ENCODE measurements at regions not wholly inside any gene's neighbourhood (a gene's known extent, or its start where the extent isn't known, plus 50 kb on each side); places are given as distances from the start of the nearest gene placed in this dataset.

DNA sequence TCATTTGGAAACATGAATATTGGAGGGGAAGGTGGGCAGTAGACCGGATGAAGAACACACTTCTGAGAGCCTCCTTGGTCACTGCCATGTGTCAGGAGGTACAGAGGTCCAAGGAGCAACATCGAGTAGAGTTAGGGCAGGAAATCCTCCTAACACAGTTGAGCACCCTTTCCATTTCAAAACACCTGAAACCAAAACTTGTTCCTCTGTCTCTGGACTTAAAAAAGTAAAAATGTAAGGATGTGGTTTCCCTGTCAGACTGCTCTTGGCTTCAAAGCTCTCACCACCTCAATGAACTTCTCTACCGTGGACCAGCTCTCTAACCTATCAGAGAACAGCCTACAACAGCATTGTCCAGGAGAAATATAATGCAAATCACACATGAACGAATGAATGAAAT, 573.9 kb downstream of the NOVA1 start:
- Histone ChIP-seq H3K9me2 (ENCODE audit: insufficient read depth, low read length) (no peaks in the 10 kb centered on the region), H3K4me3 (ENCODE audit: low read length) (no peak overlapping the region), H3K4me2 (ENCODE audit: low read length) (no peak overlapping the region), H4K20me1 (ENCODE audit: insufficient read depth) (no peaks in the 10 kb centered on the region), H3K9me3 (ENCODE audit: low read length) (no peaks in the 10 kb centered on the region), H3K27ac (ENCODE audit: low read length) (no peak overlapping the region), H3K36me3 (ENCODE audit: insufficient read depth, low read length) (no peaks in the 10 kb centered on the region), H2AFZ (ENCODE audit: low read depth, low read length) (no peak overlapping the region), H3K79me2 (replicated peaks; ENCODE audit: insufficient read depth, low read length) (no peaks in the 10 kb centered on the region), H3K27me3 (ENCODE audit: insufficient read depth, low read depth, low read length) (no peaks in the 10 kb centered on the region), H3F3A (ENCODE audit: insufficient read depth, low read length, poor library complexity, severe bottlenecking) (no peaks in the 10 kb centered on the region), H3K9ac (ENCODE audit: low read length) (no peak overlapping the region)
- TF ChIP-seq POLR2AphosphoS5 (IDR thresholded peaks at IDR 0.05) (no peak), MXI1 (conservative IDR thresholded peaks at IDR 0.05; ENCODE audit: poor library complexity, severe bottlenecking) (no peak), SMC3 (conservative IDR thresholded peaks at IDR 0.05; ENCODE audit: poor library complexity) (no peak), TAF1 (IDR thresholded peaks at IDR 0.05; ENCODE audit: low read depth) (no peak), EP300 (conservative IDR thresholded peaks at IDR 0.05; ENCODE audit: poor library complexity, severe bottlenecking) (no peak), RAD21 (conservative IDR thresholded peaks at IDR 0.05) (no peak), EZH2 (IDR thresholded peaks at IDR 0.05; ENCODE audit: borderline replicate concordance, insufficient read depth, low read length, poor library complexity, severe bottlenecking) (no peak)
- TF ChIP-seq, protein P1, sequence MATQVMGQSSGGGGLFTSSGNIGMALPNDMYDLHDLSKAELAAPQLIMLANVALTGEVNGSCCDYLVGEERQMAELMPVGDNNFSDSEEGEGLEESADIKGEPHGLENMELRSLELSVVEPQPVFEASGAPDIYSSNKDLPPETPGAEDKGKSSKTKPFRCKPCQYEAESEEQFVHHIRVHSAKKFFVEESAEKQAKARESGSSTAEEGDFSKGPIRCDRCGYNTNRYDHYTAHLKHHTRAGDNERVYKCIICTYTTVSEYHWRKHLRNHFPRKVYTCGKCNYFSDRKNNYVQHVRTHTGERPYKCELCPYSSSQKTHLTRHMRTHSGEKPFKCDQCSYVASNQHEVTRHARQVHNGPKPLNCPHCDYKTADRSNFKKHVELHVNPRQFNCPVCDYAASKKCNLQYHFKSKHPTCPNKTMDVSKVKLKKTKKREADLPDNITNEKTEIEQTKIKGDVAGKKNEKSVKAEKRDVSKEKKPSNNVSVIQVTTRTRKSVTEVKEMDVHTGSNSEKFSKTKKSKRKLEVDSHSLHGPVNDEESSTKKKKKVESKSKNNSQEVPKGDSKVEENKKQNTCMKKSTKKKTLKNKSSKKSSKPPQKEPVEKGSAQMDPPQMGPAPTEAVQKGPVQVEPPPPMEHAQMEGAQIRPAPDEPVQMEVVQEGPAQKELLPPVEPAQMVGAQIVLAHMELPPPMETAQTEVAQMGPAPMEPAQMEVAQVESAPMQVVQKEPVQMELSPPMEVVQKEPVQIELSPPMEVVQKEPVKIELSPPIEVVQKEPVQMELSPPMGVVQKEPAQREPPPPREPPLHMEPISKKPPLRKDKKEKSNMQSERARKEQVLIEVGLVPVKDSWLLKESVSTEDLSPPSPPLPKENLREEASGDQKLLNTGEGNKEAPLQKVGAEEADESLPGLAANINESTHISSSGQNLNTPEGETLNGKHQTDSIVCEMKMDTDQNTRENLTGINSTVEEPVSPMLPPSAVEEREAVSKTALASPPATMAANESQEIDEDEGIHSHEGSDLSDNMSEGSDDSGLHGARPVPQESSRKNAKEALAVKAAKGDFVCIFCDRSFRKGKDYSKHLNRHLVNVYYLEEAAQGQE (IDR thresholded peaks at IDR 0.05; ENCODE audit: borderline replicate concordance): no peak
- TF ChIP-seq, protein P2, sequence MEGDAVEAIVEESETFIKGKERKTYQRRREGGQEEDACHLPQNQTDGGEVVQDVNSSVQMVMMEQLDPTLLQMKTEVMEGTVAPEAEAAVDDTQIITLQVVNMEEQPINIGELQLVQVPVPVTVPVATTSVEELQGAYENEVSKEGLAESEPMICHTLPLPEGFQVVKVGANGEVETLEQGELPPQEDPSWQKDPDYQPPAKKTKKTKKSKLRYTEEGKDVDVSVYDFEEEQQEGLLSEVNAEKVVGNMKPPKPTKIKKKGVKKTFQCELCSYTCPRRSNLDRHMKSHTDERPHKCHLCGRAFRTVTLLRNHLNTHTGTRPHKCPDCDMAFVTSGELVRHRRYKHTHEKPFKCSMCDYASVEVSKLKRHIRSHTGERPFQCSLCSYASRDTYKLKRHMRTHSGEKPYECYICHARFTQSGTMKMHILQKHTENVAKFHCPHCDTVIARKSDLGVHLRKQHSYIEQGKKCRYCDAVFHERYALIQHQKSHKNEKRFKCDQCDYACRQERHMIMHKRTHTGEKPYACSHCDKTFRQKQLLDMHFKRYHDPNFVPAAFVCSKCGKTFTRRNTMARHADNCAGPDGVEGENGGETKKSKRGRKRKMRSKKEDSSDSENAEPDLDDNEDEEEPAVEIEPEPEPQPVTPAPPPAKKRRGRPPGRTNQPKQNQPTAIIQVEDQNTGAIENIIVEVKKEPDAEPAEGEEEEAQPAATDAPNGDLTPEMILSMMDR (IDR thresholded peaks at IDR 0.05; ENCODE audit: poor library complexity, severe bottlenecking): no peak

DNA sequence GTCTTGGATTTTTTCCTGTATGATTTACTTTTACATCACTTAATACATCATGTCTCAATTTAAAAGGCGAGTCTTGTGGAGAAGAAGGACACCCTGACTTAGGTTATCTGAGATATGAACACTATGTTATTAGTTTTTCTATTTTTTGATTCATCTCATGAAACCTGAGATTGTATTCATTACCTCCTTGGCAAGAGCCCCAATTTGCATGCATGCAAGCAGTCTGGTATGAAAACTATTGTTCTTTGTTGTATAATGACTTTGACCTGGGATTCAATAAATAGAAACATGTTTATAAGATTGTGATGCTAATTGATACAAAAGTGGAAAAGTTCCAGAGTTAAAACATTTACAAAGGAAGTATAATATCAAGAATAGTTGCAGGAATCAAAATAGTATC, 576.1 kb downstream of the NOVA1 start:
- H4K20me1 ChIP-seq (ENCODE audit: insufficient read depth): no peaks in the 10 kb centered on the region
- H3K4me3 ChIP-seq (ENCODE audit: low read length): no peak overlapping the region
- H3F3A ChIP-seq (ENCODE audit: insufficient read depth, low read length, poor library complexity, severe bottlenecking): no peaks in the 10 kb centered on the region
- H3K9me2 ChIP-seq (ENCODE audit: insufficient read depth, low read length): no peaks in the 10 kb centered on the region
- H3K27ac ChIP-seq (ENCODE audit: low read length): no peak overlapping the region
- no peak overlapping the region for H2AFZ ChIP-seq (ENCODE audit: low read depth, low read length)
- H3K79me2 ChIP-seq (replicated peaks; ENCODE audit: insufficient read depth, low read length): no peaks in the 10 kb centered on the region
- H3K4me2 ChIP-seq (ENCODE audit: low read length): no peak overlapping the region
- no peaks in the 10 kb centered on the region for H3K36me3 ChIP-seq (ENCODE audit: insufficient read depth, low read length)
- TF ChIP-seq TAF1 (IDR thresholded peaks at IDR 0.05; ENCODE audit: low read depth) (no peak), RAD21 (conservative IDR thresholded peaks at IDR 0.05) (no peak), EP300 (conservative IDR thresholded peaks at IDR 0.05; ENCODE audit: poor library complexity, severe bottlenecking) (no peak), POLR2AphosphoS5 (IDR thresholded peaks at IDR 0.05) (no peak), MXI1 (conservative IDR thresholded peaks at IDR 0.05; ENCODE audit: poor library complexity, severe bottlenecking) (no peak), SMC3 (conservative IDR thresholded peaks at IDR 0.05; ENCODE audit: poor library complexity) (no peak), EZH2 (IDR thresholded peaks at IDR 0.05; ENCODE audit: borderline replicate concordance, insufficient read depth, low read length, poor library complexity, severe bottlenecking) (no peak)
- TF ChIP-seq, protein P2 (IDR thresholded peaks at IDR 0.05; ENCODE audit: poor library complexity, severe bottlenecking): no peak
- TF ChIP-seq, protein P1 (IDR thresholded peaks at IDR 0.05; ENCODE audit: borderline replicate concordance): no peak
- H3K9me3 ChIP-seq (ENCODE audit: low read length): no peaks in the 10 kb centered on the region
- no peaks in the 10 kb centered on the region for H3K27me3 ChIP-seq (ENCODE audit: insufficient read depth, low read depth, low read length)
- no peak overlapping the region for H3K9ac ChIP-seq (ENCODE audit: low read length)

All from neural cell (in vitro differentiated cells).